Right hindlimb (tissue), 1 donor: ENCODE measurements at regions not wholly inside any gene's neighbourhood (a gene's known extent, or its start where the extent isn't known, plus 50 kb on each side); places are given as distances from the start of the nearest gene placed in this dataset.

Experiments used
- DNase-seq: peaks from one replicate; pipeline ENCODE4 v3.0.0-alpha.2; 2018

- no peak for DNase-seq
Measured at GRCh38 chr1:29747196-29747595, 510.9 kb downstream of the PTPRU start.

DNA sequence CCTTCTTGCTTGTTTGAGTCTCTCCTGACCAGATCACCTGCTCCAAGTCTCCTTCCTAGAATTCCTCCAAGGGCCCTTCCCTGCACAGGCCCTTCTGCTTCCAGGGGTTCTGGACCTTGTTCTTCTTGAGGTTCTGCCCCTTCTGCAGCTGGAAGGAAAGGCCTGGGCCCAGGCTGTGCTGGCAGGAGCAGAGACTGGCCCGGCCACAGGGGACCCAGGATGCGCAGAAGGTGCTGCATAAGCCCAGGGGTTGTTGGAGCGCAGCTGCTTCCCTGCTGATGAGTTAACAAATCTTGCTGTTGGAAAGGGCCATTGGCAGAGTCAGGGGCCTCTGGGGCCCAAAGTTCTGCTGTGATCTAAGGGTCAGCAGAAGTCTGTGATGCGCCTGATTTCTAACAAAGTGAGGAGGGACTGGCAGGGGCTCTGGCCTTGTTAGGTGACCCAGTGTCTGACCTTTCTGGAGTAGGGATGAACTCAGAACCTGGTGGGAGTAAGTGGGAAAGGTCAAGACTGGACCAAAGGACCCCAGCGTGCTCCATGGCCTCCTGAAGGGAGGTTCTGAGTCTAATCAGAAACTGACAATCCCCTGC lies 509.8 kb downstream of the PTPRU start:
- no peak for DNase-seq

DNA sequence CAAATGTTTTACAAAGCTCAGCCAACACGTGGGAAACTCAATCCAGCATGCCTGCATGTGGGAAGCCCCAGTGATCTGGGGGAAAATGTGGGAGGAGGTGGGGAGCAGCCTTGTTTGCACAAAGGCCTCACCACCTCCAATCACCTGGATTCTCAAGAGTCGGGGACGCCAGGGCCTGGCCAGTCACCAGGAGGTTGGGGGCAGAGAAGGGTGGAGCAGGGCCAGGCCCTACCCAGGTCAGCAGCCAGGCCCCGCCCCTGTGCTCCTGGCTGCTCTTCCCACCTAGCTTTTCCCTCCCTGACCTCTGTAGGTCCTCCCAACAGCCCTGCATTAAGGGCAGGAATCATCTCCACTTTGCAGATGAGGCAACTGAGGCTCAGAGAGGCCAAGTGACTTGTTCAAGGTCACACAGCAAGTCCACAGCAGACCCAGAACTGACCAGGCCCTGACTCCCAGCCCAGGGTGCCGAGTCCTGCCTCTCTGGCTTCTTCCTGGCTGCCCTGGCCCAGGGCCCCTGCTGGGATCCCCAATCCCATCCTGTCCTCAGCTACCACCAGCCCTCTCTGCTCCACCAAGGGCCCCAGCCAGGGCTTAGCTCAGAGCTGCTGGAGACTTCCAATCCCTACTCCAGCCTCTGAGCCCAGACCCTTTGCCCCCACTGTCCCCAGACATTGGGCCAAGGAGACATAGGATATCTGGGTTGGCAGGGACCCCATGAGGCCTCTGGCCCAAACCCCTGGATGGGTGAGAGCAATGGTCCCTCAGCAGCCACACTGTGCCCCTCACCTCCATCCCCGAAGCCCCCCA lies 508.6 kb downstream of the PTPRU start:
- no peak for DNase-seq

- DNase-seq = no peak
Measured at GRCh38 chr1:29743931-29744330, 507.6 kb downstream of the PTPRU start.

DNA sequence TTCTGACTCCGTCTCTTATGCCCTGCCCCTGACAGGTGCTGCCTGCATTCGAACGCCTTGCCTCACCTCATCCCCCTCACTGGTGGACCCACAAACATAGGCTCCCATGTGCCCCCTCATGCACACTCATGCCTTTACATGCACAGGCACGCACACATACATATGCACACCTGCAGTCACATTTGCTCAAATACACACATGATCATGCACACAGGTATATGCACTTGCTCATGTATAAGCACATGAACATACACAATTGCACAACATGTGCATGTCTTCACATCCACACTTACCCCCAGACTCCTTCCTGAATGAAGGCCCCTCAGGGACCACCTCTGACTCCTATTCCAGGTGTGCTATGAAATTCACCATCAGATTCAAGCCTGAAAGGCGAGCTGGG lies 506.9 kb downstream of the PTPRU start:
- no peak for DNase-seq

- no peak for DNase-seq
Measured at GRCh38 chr1:29739176-29739575, 502.9 kb downstream of the PTPRU start.

DNA sequence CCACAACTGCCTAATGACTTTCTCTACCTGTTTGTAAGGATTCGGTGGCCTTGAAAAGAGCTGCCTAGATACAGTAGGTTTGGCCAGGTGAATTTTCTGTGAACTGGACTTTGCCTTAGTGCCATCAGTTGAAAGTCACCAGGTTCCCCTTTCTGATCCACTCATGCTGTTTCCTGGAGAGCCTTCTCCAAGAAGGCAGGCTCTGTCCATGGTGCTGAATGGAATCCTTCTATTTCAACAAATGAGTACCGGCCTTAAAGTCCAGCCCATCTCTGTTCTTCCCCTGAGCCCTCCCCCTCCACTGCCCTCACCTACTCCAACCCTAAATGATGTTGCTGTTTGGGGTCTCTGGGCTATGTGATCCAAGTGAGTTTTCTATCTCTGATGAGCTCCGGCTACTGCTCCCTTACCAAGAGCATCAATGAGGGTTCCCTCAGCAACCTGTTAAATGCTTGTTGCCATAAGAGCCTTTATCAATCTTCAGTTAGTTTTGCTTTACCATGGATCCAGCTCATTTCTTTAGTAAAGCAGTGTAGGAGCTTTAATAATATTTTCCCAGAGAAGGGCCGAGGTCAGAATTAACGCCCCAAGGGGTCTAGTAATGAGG lies 500.4 kb downstream of the PTPRU start:
- DNase-seq = peak; percentile 30

- DNase-seq = no peak
Measured at GRCh38 chr1:29732453-29732852, 496.1 kb downstream of the PTPRU start.

- DNase-seq = no peak
Measured at GRCh38 chr1:29730623-29731022, 494.3 kb downstream of the PTPRU start.

- DNase-seq = no peak
Measured at GRCh38 chr1:29729281-29729680, 493.0 kb downstream of the PTPRU start.

GRCh38 chr1:29728703-29729102 lies 492.4 kb downstream of the PTPRU start:
- no peak for DNase-seq

GRCh38 chr1:29725262-29725661 lies 488.9 kb downstream of the PTPRU start:
- DNase-seq = no peak

DNA sequence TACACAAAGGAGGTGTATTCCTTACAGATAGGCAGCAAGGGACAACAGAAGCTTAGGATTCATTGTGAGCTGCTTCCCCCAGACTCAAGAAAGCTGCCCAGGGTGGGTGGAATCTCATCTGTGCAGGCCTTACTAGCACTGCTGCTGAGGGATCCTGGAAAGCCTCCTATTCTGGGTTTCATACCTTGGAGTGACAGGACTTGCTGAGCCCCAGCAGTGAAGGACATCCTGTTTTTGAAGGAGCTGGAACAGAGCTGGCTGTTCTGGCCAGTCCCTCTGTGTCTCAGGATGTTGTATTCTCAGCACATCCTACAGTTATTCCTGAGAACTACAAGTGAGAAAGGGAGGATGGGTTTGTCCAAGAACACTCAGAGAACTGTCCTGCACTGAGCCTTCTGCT lies 486.3 kb downstream of the PTPRU start:
- no peak for DNase-seq

DNA sequence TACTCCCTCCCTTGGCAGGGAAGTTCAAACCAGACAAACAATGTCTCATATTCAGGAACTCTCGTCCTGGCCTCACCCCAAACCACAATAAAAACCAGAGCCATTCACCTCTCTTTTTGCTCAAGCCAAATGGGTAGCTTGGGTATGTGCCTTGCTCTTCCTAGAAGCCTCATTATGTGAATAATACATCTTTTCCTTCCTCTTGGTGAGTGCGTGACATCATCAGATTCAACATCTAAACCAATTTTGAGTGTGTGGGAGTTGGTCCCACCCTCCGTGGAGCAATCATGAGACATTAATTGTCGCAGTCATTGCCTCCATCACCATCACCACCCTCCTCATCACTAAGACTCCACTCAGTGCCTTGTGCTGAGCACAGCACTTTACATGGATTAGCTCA lies 482.9 kb downstream of the PTPRU start:
- DNase-seq = no peak

GRCh38 chr1:29718791-29719190 lies 482.5 kb downstream of the PTPRU start:
- no peak for DNase-seq

- DNase-seq = no peak
Measured at GRCh38 chr1:29716306-29716705, 480.0 kb downstream of the PTPRU start.

DNA sequence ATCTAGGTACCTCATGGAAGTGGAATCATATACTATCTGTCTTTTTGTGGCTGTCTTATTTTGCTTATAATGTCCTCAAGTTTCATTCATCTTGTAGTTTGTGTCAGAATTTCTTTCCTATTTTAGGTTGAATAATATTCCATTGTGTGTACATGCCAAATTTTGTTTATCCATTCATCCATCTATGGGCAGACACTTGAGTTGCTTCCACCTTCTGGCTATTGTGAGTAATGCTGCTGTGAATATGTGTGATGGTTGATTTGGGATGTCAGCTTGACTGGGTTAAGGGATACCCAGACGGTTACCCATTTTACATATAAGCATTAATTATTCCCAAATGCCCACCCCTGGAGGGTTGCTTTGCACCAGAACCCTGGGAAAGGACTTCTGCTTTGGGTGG lies 477.5 kb downstream of the PTPRU start:
- no peak for DNase-seq

- no peak for DNase-seq
Measured at GRCh38 chr1:29712801-29713200, 476.5 kb downstream of the PTPRU start.

GRCh38 chr1:29712284-29712651 lies 475.9 kb downstream of the PTPRU start:
- no peak for DNase-seq

DNA sequence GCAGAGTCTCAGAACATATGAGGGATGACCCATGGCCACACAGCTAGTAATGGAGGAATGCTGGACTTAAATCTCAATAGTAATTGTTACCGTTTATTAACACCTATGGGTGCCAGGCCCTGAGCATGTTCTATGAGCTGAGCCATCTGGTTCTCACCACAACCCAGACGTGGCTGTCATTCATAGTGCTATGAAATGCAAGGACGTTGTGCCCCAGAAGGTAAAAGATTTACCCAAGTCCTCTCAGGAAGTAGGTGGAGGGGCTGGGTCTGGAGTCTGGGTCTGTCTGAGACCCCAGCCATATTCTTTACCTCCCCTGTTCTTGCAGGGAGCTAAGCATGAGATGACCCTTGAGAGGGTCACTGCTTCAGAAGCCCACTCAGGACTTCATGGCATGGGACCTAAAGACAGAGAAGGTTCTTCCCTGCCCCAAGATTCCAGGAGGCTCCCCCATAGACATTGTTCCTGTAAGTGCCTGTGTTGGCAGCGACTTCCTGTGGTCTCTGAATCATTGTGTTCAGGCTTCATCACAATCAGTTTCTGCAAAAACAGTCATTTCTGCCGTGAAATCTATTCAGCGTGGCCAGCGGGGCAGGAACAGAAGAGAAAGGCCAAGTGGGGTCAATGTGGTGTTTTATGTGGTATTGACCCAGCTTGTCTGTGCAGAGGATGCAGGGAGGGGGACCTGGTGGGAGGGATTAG lies 475.4 kb downstream of the PTPRU start:
- DNase-seq = no peak

DNA sequence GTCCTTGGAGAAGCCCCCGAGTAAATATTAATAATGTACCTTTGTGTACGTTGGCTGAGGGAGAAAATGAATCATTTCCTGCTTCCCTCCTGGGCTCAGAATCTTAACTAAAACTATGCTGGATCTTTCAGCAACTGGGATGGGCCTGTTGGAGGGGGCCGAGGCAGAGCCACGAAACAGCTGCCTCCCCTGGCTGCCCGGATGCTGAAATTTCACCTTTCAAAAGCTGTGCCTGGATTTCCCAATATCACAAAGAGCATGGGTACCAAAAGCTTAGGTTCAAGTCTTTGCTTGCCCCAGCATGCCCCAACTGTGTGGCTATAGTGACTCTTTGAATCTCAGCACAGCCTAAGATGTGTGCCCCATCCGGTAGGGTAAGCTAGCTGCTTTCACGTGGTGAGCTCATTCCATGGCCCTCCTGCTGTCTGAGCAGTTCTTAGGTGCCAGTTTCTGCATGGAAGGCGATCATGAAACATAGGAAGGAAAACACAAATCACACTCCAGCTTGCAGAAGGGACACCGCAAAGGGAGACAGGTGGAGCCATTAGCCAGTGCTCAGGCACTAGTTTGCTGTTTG lies 473.5 kb downstream of the PTPRU start:
- DNase-seq = peak; percentile 29

GRCh38 chr1:29708796-29709703 lies 472.7 kb downstream of the PTPRU start:
- peak; percentile 42 for DNase-seq
